Astrocyte (in vitro differentiated cells and primary cell): ENCODE measurements at regions not wholly inside any gene's neighbourhood (a gene's known extent, or its start where the extent isn't known, plus 50 kb on each side); places are given as distances from the start of the nearest gene placed in this dataset.

ENCODE experiments used
- EZH2 ChIP-seq: IDR thresholded peaks from 2 replicates; pipeline ENCODE4 v1.6.1; 2012; ENCODE audit warnings: mild to moderate bottlenecking, low read length, inconsistent platforms; ENCODE audit not compliant: insufficient read depth
- TF ChIP-seq, protein P1 (sequence below): IDR thresholded peaks from 2 replicates; pipeline ENCODE4 v1.5.1; 2011; ENCODE audit warnings: low read depth, mild to moderate bottlenecking, inconsistent platforms, low read length, moderate library complexity; ENCODE audit not compliant: insufficient read depth

- TF ChIP-seq, protein P1, sequence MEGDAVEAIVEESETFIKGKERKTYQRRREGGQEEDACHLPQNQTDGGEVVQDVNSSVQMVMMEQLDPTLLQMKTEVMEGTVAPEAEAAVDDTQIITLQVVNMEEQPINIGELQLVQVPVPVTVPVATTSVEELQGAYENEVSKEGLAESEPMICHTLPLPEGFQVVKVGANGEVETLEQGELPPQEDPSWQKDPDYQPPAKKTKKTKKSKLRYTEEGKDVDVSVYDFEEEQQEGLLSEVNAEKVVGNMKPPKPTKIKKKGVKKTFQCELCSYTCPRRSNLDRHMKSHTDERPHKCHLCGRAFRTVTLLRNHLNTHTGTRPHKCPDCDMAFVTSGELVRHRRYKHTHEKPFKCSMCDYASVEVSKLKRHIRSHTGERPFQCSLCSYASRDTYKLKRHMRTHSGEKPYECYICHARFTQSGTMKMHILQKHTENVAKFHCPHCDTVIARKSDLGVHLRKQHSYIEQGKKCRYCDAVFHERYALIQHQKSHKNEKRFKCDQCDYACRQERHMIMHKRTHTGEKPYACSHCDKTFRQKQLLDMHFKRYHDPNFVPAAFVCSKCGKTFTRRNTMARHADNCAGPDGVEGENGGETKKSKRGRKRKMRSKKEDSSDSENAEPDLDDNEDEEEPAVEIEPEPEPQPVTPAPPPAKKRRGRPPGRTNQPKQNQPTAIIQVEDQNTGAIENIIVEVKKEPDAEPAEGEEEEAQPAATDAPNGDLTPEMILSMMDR = no peak
- TF ChIP-seq EZH2 = no peak
Measured at GRCh38 chr1:229207916-229208315, 63.0 kb upstream of the RAB4A start.
